Body of pancreas (tissue), 4 donors: ENCODE measurements at regions not wholly inside any gene's neighbourhood (a gene's known extent, or its start where the extent isn't known, plus 50 kb on each side); places are given as distances from the start of the nearest gene placed in this dataset.
"Not testable (repeated sequence)": the region's sequence is repeated elsewhere in the genome, so short reads cannot be mapped to it uniquely, and the experiment has no call there.

Experiments
- ATAC-seq: fragments of 150-250 bp; one replicate; pipeline ENCODE4 v1.9.1; 2016
- DNase-seq, 4 donors: peaks; one replicate each; pipeline ENCODE4 v3.0.0-alpha.2; 2019
- H3K27ac ChIP-seq, 4 donors: fragments of 200-600 bp; sonication (generic); 1 replicate in 3 of 4; 2 replicates in 1 of 4; pipeline versions ENCODE4 v1.5.1 to v1.6.1; 2016 to 2019; ENCODE audit warnings: mild to moderate bottlenecking in 1 of 4, mixed read lengths in 1 of 4, moderate library complexity in 1 of 4
- H3K27me3 ChIP-seq, 2 donors: fragments of 200-600 bp; sonication (generic); one replicate each; pipeline ENCODE4 v1.6.0; 2016; ENCODE audit warnings: mild to moderate bottlenecking in 1 of 2
- H3K36me3 ChIP-seq, 2 donors: fragments of 200-600 bp; sonication (generic); replicated peaks in 1 of 2; 2 replicates each; pipeline ENCODE4 v1.5.1; 2016; ENCODE audit warnings: low read depth in 2 of 2; ENCODE audit not compliant: insufficient read depth in 1 of 2
- H3K4me1 ChIP-seq: fragments of 200-600 bp; sonication (generic); one replicate; pipeline ENCODE4 v1.6.0; 2016
- H3K4me3 ChIP-seq, 2 donors: fragments of 200-600 bp; sonication (generic); 1 replicate in 1 of 2; 2 replicates in 1 of 2; pipeline ENCODE4 v1.5.1; 2016 to 2019
- H3K9me3 ChIP-seq, 3 donors: fragments of 200-600 bp; sonication (generic); 1 replicate in 2 of 3; 2 replicates in 1 of 3; pipeline ENCODE4 v1.5.1; 2016
- POLR2A ChIP-seq, 3 donors: fragments of 450-650 bp; IDR thresholded peaks; one replicate each; pipeline ENCODE4 v1.6.1; 2016; ENCODE audit warnings: antibody characterized with exemption in 3 of 3, mild to moderate bottlenecking in 2 of 3
- WGBS, 2 donors: methylation state at CpG; one replicate each; pipeline ENCODE4 v1.1.5; 2017; 5-methylcytosine and 5-hydroxymethylcytosine counted together
- intact Hi-C: fragments of 100-400 bp; cut with DNase I; formaldehyde crosslinking; loops from one replicate; pipeline ENCODE4 v1.15.1; 2023
- TF ChIP-seq, protein P1 (sequence below), 7 experiments: fragments of 450-650 bp in 4 of 7; fragments of 200-600 bp in 3 of 7; sonication (generic) in 3 of 7; IDR thresholded peaks; one replicate each; pipeline ENCODE4 v1.5.1; 2016 to 2019; ENCODE audit warnings: antibody characterized with exemption in 7 of 7

DNA sequence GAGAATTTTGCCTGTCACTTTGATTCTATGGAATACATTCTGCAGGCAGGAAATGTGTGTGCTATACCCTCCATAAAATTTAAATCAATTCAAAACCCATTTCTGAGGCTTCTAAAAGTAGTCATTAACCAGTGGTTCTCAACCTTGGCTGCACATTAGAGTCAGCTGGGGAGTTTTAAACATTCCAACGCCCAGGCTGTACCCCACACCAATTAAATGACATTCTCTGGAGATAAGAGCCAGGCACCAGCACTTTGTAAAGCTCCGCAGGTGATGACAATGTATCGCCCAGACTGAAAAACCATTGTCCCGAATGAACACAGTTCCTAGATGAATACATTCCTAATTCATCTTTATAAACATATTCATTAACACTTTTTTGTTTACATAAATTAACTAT lies 110.6 kb upstream of the MB21D2 start:
- ATAC-seq: no peak
- Histone ChIP-seq H3K36me3 (no peaks in the 10 kb centered on the region), H3K9me3 (no peaks in the 10 kb centered on the region), H3K27me3 (no peaks in the 10 kb centered on the region), H3K4me3 (no peak overlapping the region), H3K4me1 (no peaks in the 10 kb centered on the region), H3K27ac (no peak overlapping the region)
- WGBS, 2 donors: 47 to 62% methylated on average over 4 of the region's 4 CpGs
- TF ChIP-seq, protein P1, sequence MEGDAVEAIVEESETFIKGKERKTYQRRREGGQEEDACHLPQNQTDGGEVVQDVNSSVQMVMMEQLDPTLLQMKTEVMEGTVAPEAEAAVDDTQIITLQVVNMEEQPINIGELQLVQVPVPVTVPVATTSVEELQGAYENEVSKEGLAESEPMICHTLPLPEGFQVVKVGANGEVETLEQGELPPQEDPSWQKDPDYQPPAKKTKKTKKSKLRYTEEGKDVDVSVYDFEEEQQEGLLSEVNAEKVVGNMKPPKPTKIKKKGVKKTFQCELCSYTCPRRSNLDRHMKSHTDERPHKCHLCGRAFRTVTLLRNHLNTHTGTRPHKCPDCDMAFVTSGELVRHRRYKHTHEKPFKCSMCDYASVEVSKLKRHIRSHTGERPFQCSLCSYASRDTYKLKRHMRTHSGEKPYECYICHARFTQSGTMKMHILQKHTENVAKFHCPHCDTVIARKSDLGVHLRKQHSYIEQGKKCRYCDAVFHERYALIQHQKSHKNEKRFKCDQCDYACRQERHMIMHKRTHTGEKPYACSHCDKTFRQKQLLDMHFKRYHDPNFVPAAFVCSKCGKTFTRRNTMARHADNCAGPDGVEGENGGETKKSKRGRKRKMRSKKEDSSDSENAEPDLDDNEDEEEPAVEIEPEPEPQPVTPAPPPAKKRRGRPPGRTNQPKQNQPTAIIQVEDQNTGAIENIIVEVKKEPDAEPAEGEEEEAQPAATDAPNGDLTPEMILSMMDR (IDR thresholded peaks at IDR 0.05): no peak
- no peak for TF ChIP-seq POLR2A (IDR thresholded peaks at IDR 0.05)
- DNase-seq: no peak
- intact Hi-C loops: no loop called here

DNA sequence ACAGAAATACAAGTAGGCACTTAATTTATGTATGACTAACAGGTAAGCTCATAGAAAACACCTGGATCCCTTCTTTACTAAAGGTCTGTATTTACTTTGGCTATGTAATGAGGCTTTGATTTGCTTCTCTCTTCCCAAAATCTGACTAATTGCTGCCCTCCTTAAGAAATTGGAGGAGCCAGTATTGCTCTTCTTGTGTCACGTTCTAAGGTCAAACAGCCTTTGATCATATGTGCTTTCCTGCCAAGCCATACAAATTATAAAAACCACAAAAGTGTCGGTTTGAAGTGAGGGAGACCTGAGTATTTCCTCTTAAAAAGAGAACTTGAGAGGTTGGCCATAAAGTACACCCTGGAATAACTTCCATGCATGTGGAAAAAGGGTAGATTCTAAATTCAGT lies 112.1 kb upstream of the MB21D2 start:
- ATAC-seq (no peak), DNase-seq (no peak)
- H3K9me3 ChIP-seq: no peaks in the 10 kb centered on the region
- H3K4me1 ChIP-seq: no peaks in the 10 kb centered on the region
- no peaks in the 10 kb centered on the region for H3K36me3 ChIP-seq
- TF ChIP-seq POLR2A (IDR thresholded peaks at IDR 0.05): no peak
- TF ChIP-seq, protein P1 (IDR thresholded peaks at IDR 0.05): no peak
- no peaks in the 10 kb centered on the region for H3K27me3 ChIP-seq
- intact Hi-C loops: no loop called here
- 27 to 38% methylated on average over 2 of the region's 2 CpGs for WGBS, 2 donors
- H3K27ac ChIP-seq: no peak overlapping the region
- H3K4me3 ChIP-seq: no peak overlapping the region

DNA sequence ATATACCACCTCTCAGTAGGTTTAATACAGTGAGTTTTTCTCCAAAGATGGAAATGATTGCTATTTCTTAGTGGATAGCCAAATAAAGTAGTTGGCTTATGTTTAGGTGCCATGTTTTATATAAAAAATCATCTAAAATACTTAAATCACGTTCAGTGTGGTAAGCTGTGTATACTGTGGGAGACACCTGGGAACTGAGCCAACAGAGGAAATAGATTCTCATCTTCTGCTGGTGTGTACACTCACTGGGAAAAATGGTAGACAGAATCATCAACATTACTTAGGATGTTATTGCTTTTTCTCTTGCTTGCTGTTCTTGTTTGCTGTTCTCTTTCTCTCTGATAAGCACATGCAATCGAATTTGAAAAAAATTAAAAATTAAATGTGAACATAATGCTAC lies 112.6 kb upstream of the MB21D2 start:
- H3K4me1 ChIP-seq: no peaks in the 10 kb centered on the region
- DNase-seq (no peak), ATAC-seq (no peak)
- WGBS, 2 donors: 21 to 36% methylated on average over 2 of the region's 2 CpGs
- no peak overlapping the region for H3K4me3 ChIP-seq
- H3K27me3 ChIP-seq: no peaks in the 10 kb centered on the region
- H3K36me3 ChIP-seq: no peaks in the 10 kb centered on the region
- TF ChIP-seq, protein P1 (IDR thresholded peaks at IDR 0.05): no peak
- TF ChIP-seq POLR2A (IDR thresholded peaks at IDR 0.05): no peak
- intact Hi-C loops: no loop called here
- H3K27ac ChIP-seq: no peak overlapping the region
- H3K9me3 ChIP-seq: no peaks in the 10 kb centered on the region

DNA sequence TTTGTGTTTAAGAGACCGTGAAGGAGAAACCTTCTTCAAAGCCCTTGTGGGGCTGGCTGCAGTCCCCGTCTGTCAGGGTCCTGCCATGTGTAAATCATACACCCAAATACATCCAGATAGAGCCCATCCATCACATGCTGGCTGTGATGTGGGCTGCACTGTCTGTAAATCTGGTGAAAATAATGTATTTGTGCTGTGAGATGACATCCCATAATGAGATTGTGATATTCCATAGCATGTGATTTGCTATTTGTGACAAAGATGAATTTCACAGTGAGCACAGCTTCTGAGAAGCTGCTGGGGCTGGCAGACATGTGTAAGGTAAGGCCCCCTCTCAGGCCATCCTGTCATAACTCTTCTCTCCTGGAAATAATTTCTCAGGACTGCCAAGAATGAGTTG lies 114.3 kb upstream of the MB21D2 start:
- intact Hi-C loops: no loop called here
- no peak for DNase-seq
- Histone ChIP-seq H3K27ac (no peak overlapping the region), H3K4me3 (no peak overlapping the region), H3K36me3 (no peaks in the 10 kb centered on the region), H3K9me3 (no peaks in the 10 kb centered on the region), H3K4me1 (no peaks in the 10 kb centered on the region), H3K27me3 (no peaks in the 10 kb centered on the region)
- TF ChIP-seq, protein P1 (IDR thresholded peaks at IDR 0.05): no peak
- no peak for TF ChIP-seq POLR2A (IDR thresholded peaks at IDR 0.05)
- no peak for ATAC-seq
- WGBS, 2 donors: 41 to 49% methylated on average over 2 of the region's 2 CpGs

DNA sequence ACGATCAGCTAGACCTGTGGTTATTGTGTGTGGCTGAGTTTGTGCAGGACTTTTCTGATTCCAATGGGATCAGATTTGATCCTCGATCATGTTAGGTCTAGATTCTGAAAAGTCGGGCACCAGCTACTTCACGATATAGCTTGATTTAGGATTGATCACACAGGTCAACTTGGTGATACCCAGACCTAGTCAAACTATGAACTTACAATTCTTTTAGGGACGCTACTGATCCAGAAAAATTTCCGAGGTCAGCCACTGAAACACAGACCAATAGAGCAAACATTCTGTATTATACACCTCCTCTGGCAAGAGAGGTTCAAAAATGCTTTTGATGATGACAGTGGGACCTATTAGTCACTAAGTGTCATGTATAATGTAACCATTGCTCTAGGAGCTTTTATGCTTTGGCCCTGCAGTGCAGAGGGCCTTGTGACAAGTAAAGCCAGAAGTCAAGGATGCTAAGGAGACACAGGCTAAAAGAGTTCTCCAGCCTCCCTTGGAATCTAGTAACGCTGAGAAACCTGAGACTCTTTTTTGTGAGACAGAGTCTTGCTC lies 115.6 kb upstream of the MB21D2 start:
- Histone ChIP-seq H3K27me3 (no peaks in the 10 kb centered on the region), H3K27ac (no peak overlapping the region), H3K36me3 (no peaks in the 10 kb centered on the region), H3K4me3 (no peak overlapping the region), H3K9me3 (no peaks in the 10 kb centered on the region), H3K4me1 (no peaks in the 10 kb centered on the region)
- TF ChIP-seq POLR2A (IDR thresholded peaks at IDR 0.05): no peak
- TF ChIP-seq, protein P1 (IDR thresholded peaks at IDR 0.05): no peak
- intact Hi-C loops: no loop called here
- ATAC-seq: no peak
- 63 to 66% methylated on average over 7 of the region's 7 CpGs for WGBS, 2 donors
- no peak for DNase-seq

DNA sequence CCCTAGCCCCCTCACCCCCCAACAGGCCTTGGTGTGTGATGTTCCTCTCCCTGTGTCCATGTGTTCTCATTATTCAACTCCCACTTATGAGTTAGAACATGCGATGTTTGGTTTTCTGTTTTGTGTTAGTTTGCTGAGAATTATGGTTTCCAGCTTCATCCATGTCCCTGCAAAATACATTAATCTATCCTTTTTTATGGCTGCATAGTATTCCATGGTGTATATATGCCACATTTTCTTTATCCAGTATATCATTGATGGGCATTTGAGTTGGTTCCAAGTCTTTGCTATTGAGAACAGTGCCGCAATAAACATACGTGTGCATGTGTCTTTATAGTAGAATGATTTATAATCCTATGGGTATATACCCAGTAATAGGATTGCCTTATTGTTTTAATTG lies 120.2 kb upstream of the MB21D2 start:
- not testable (repeated sequence) for DNase-seq, H3K4me1 ChIP-seq, ATAC-seq, H3K9me3 ChIP-seq, H3K4me3 ChIP-seq, H3K27ac ChIP-seq, H3K27me3 ChIP-seq, H3K36me3 ChIP-seq
- intact Hi-C loops: loop anchor here (5.0 kb wide), 1 partner anchor 221 kb away; no protein-coding TSS in a partner anchor
- WGBS, 2 donors: 94% methylated on average over 3 of the region's 3 CpGs
